Right lobe of liver (tissue), 6 donors: ENCODE measurements at regions not wholly inside any gene's neighbourhood (a gene's known extent, or its start where the extent isn't known, plus 50 kb on each side); places are given as distances from the start of the nearest gene placed in this dataset.

Experiments used
- ATAC-seq, 4 donors: fragments of 200-7000 bp; cut with Tn5 transposase; one replicate each; pipeline ENCODE4 v1.9.1; 2020; ENCODE audit warnings: mild to moderate bottlenecking in 4 of 4, moderate library complexity in 4 of 4
- DNase-seq, 3 donors: peaks; one replicate each; pipeline ENCODE4 v3.0.0-alpha.2; 2020
- H3K27ac ChIP-seq, 3 donors: fragments of 200-600 bp; one replicate each; pipeline ENCODE4 v1.8.0; 2022
- H3K27me3 ChIP-seq, 2 donors: fragments of 200-600 bp; one replicate each; pipeline ENCODE4 v1.8.0; 2022
- H3K36me3 ChIP-seq, 4 donors: fragments of 200-600 bp; sonication (generic) in 1 of 4; one replicate each; pipeline versions ENCODE4 v1.5.1 to v1.8.0; 2017 to 2022; ENCODE audit warnings: control low read depth in 1 of 4
- H3K4me1 ChIP-seq, 4 donors: fragments of 200-600 bp; sonication (generic) in 1 of 4; one replicate each; pipeline versions ENCODE4 v1.5.1 to v1.8.0; 2017 to 2022; ENCODE audit warnings: control low read depth in 1 of 4
- H3K4me3 ChIP-seq, 3 donors: fragments of 200-600 bp; one replicate each; pipeline ENCODE4 v1.8.0; 2022
- H3K9me3 ChIP-seq, 4 donors: fragments of 200-600 bp; sonication (generic) in 1 of 4; one replicate each; pipeline versions ENCODE4 v1.5.1 to v1.8.0; 2017 to 2022; ENCODE audit warnings: control low read depth in 1 of 4
- POLR2A ChIP-seq: fragments of 450-650 bp; IDR thresholded peaks from one replicate; pipeline ENCODE4 v1.6.1; 2017; ENCODE audit warnings: antibody characterized with exemption, mild to moderate bottlenecking
- WGBS: methylation state at CpG from one replicate; pipeline ENCODE4 v1.1.6; 2018; ENCODE audit warnings: low coverage, low lambda C conversion rate; ENCODE audit not compliant: insufficient coverage; ENCODE audit errors: missing lambda C conversion rate; 5-methylcytosine and 5-hydroxymethylcytosine counted together
- intact Hi-C, 2 donors: fragments of 100-400 bp; cut with DNase I; formaldehyde crosslinking; loops; one replicate each; pipeline versions ENCODE4 v1.11.2 to v1.14.1; 2022
- TF ChIP-seq, protein P1 (sequence below), 4 donors: fragments of 200-600 bp in 3 of 4; fragments of 450-650 bp in 1 of 4; IDR thresholded peaks; one replicate each; pipeline versions ENCODE4 v1.5.1 to v1.8.0; 2016 to 2022; ENCODE audit warnings: antibody characterized with exemption in 4 of 4, mild to moderate bottlenecking in 2 of 4
- donor health status: DM: no; HTN: yes; CAD: no.
- donor health status: DM: no; HTN: no; CAD: no.
- donor health status: DM: no; HTN: no; CAD: no.
- donor health status: DM: no; HTN: yes; CAD: no.
- donor health status: DM: no; HTN: yes; CAD: no.

DNA sequence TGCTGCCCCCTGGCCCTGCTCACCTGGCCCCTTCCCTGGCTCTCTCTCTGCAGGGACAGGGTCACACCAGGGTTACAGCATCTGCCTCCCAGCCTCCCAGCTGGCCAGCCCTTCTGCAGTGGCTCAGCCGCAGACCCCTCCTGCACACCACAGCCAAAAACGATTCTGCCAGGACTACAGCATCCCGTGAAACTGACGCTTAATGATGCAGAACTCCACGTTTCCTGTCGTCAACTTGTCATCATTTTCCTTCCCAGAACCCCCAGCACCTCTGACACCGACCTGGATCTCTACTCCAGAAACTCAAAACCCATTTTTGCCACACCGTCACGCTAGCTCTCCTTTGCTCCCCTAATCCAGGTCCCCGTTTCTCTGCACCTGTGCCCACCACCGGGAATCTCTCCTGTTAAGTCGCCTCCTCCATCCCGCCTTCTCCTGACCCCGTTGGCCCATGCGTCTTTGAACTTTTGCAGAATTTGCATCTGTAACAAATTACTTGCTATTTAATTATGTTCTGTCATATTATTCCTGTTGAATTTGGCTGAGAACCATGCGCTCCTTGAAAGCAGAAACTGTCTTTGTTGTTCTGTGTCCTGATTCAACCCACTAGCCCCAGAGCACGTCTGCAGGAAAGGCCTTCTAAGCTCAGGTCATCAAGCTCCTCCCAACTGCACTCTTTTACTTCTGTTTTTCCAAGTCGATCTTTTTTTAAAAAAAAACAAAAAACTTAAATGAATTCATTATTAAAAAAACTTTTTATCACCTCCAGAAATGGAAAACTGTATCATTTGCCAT lies 173.2 kb upstream of the COPS8 start:
- H3K27ac ChIP-seq: no peak overlapping the region
- WGBS: 49% methylated on average over 18 of the region's 18 CpGs
- DNase-seq: no peak

DNA sequence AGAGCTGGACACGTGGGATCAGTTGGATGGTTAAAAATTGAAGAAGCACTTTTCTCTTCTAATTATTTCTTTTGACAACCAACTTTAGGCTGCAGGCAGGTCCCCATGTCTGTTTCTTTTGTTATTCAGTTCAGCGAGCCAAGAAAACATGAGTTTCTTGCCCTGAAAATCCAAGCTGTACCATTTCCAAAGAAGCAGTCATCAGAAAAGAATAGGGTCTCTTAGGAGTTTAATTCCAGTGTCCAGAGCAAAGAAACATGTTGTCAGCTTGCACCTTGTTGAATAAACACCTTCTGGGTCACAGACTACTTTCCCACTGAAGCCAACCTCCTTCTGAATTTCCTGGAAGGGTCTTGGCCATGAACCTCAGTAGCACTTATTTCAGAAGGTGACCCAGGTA lies 170.5 kb upstream of the COPS8 start:
- no peak for DNase-seq
- H3K27me3 ChIP-seq: no peaks in the 10 kb centered on the region
- TF ChIP-seq, protein P1, sequence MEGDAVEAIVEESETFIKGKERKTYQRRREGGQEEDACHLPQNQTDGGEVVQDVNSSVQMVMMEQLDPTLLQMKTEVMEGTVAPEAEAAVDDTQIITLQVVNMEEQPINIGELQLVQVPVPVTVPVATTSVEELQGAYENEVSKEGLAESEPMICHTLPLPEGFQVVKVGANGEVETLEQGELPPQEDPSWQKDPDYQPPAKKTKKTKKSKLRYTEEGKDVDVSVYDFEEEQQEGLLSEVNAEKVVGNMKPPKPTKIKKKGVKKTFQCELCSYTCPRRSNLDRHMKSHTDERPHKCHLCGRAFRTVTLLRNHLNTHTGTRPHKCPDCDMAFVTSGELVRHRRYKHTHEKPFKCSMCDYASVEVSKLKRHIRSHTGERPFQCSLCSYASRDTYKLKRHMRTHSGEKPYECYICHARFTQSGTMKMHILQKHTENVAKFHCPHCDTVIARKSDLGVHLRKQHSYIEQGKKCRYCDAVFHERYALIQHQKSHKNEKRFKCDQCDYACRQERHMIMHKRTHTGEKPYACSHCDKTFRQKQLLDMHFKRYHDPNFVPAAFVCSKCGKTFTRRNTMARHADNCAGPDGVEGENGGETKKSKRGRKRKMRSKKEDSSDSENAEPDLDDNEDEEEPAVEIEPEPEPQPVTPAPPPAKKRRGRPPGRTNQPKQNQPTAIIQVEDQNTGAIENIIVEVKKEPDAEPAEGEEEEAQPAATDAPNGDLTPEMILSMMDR (IDR thresholded peaks at IDR 0.05): no peak
- no peak for TF ChIP-seq POLR2A
- 92% methylated on average over 2 of the region's 2 CpGs for WGBS
- H3K9me3 ChIP-seq: no peaks in the 10 kb centered on the region
- no peaks in the 10 kb centered on the region for H3K4me1 ChIP-seq
- no peak overlapping the region for H3K4me3 ChIP-seq
- intact Hi-C loops: no loop called here
- no peak overlapping the region for H3K27ac ChIP-seq
- no peak for ATAC-seq
- no peaks in the 10 kb centered on the region for H3K36me3 ChIP-seq

More for the DNA sequence above, 173.2 kb upstream of the COPS8 start:
- ATAC-seq: peak in 2 of 4 donors; percentile 33 to 68
- no peak for TF ChIP-seq POLR2A
- TF ChIP-seq, protein P1 (IDR thresholded peaks at IDR 0.05): no peak
- no peaks in the 10 kb centered on the region for H3K9me3 ChIP-seq
- intact Hi-C loops: no loop called here
- H3K36me3 ChIP-seq: no peaks in the 10 kb centered on the region
- no peaks in the 10 kb centered on the region for H3K4me1 ChIP-seq
- no peak overlapping the region for H3K4me3 ChIP-seq
- no peaks in the 10 kb centered on the region for H3K27me3 ChIP-seq

DNA sequence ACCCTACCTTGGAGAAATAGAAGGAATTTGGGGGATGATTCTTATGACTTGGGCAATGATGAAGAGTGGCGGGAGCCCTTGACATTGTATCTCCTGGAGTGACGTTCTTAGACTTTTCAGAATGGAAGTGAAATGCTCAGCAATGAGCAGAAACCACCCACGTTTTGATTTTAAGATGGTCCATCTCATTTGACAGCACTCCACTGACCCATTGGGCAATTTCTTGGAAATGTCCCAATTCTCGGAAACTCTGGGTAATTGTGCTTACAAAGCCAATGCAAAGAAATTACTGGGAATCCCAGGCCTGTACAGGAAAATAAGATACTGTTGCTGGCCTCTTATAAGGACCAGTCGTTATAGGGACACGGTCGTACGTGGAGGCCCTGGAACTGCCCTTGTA lies 170.0 kb upstream of the COPS8 start:
- intact Hi-C loops: no loop called here
- H3K27me3 ChIP-seq: no peaks in the 10 kb centered on the region
- H3K27ac ChIP-seq: no peak overlapping the region
- DNase-seq: no peak
- no peak overlapping the region for H3K4me3 ChIP-seq
- WGBS: 75% methylated on average over 8 of the region's 8 CpGs
- no peaks in the 10 kb centered on the region for H3K4me1 ChIP-seq
- H3K9me3 ChIP-seq: no peaks in the 10 kb centered on the region
- H3K36me3 ChIP-seq: no peaks in the 10 kb centered on the region
- no peak for ATAC-seq
- TF ChIP-seq, protein P1 (IDR thresholded peaks at IDR 0.05): no peak
- no peak for TF ChIP-seq POLR2A

DNA sequence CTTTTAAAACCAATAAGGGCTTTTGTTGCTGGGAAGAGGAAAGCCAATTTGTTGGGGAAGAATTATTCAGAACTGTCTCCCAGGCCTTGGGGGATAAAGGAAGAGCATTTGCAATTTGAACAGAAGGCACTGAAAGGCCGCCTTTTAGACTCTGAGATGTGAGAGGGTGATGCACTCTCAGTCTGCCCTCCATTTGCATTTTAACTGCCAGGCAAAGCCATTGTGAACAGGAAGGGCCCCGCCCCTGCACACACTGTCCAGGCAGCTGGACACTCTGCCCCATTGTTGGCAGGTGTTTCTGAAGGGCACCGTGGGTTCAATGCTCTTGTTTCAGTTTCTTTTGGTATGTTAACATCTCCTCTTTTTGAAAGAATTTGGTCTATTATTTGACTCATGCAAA lies 169.5 kb upstream of the COPS8 start:
- ATAC-seq: no peak
- TF ChIP-seq, protein P1 (IDR thresholded peaks at IDR 0.05): no peak
- TF ChIP-seq POLR2A: no peak
- intact Hi-C loops: no loop called here
- Histone ChIP-seq H3K4me1 (no peaks in the 10 kb centered on the region), H3K36me3 (no peaks in the 10 kb centered on the region), H3K27me3 (no peaks in the 10 kb centered on the region), H3K4me3 (no peak overlapping the region), H3K27ac (no peak overlapping the region), H3K9me3 (no peaks in the 10 kb centered on the region)
- WGBS: 73% methylated on average over 3 of the region's 3 CpGs
- no peak for DNase-seq
